GM23338 (cell line): ENCODE measurements at regions not wholly inside any gene's neighbourhood (a gene's known extent, or its start where the extent isn't known, plus 50 kb on each side); places are given as distances from the start of the nearest gene placed in this dataset.

Experiments used
- ATAC-seq: fragments of 200-7000 bp; cut with Tn5 transposase; 3 replicates; pipeline ENCODE4 v1.9.1; 2020
- DNase-seq: peaks from one replicate; pipeline ENCODE4 v3.0.0-alpha.2; 2015; ENCODE audit warnings: low spot score
- H2AFZ ChIP-seq: fragments of 200-600 bp; sonication (generic); 2 replicates; pipeline ENCODE4 v1.8.0; 2016; ENCODE audit warnings: antibody characterized with exemption, mild to moderate bottlenecking, moderate library complexity
- H3F3A ChIP-seq: fragments of 200-600 bp; sonication (generic); replicated peaks from 2 replicates; pipeline ENCODE4 v1.8.0; 2017; ENCODE audit warnings: antibody characterized with exemption, mixed run types, low read depth
- H3K27ac ChIP-seq: fragments of 200-600 bp; sonication (generic); 2 replicates; pipeline ENCODE4 v1.6.1; 2016; ENCODE audit warnings: low read depth
- H3K27me3 ChIP-seq: fragments of 200-600 bp; sonication (generic); 2 replicates; pipeline ENCODE4 v1.8.0; 2016; ENCODE audit warnings: mild to moderate bottlenecking, mixed run types, moderate library complexity; ENCODE audit not compliant: insufficient read depth
- H3K36me3 ChIP-seq: fragments of 200-600 bp; sonication (generic); 2 replicates; pipeline ENCODE4 v1.8.0; 2016; ENCODE audit warnings: mild to moderate bottlenecking; ENCODE audit not compliant: insufficient read depth
- H3K4me1 ChIP-seq: fragments of 200-600 bp; sonication (generic); 2 replicates; pipeline ENCODE4 v1.8.0; 2016; ENCODE audit warnings: mild to moderate bottlenecking, moderate library complexity; ENCODE audit not compliant: insufficient read depth
- H3K4me2 ChIP-seq: fragments of 200-600 bp; sonication (generic); 2 replicates; pipeline ENCODE4 v1.7.1; 2017; ENCODE audit warnings: mixed run types
- H3K4me3 ChIP-seq: fragments of 200-600 bp; sonication (generic); 2 replicates; pipeline ENCODE4 v1.6.1; 2016; ENCODE audit warnings: mixed run types
- H3K79me2 ChIP-seq: fragments of 200-600 bp; sonication (generic); replicated peaks from 2 replicates; pipeline ENCODE4 v1.8.0; 2017; ENCODE audit warnings: mild to moderate bottlenecking; ENCODE audit not compliant: insufficient read depth
- H3K9me2 ChIP-seq: fragments of 200-600 bp; sonication (generic); 2 replicates; pipeline ENCODE4 v1.8.0; 2017; ENCODE audit not compliant: insufficient read depth
- H4K20me1 ChIP-seq: fragments of 200-600 bp; sonication (generic); replicated peaks from 2 replicates; pipeline ENCODE4 v1.8.0; 2017; ENCODE audit warnings: mild to moderate bottlenecking; ENCODE audit not compliant: insufficient read depth
- H3K27ac Mint-ChIP-seq: 2 replicates; pipeline ENCODE4 v1.8.0; 2020; ENCODE audit warnings: inconsistent platforms, mild to moderate bottlenecking, moderate library complexity, mixed read lengths
- H3K27me3 Mint-ChIP-seq: 3 replicates; pipeline ENCODE4 v1.8.0; 2022; ENCODE audit warnings: low read depth, mild to moderate bottlenecking, moderate library complexity, mixed read lengths, inconsistent platforms; ENCODE audit not compliant: insufficient read depth, poor library complexity
- H3K36me3 Mint-ChIP-seq: 3 replicates; pipeline ENCODE4 v1.8.0; 2021; ENCODE audit warnings: low read depth, mild to moderate bottlenecking, inconsistent platforms, moderate library complexity, mixed read lengths
- H3K4me1 Mint-ChIP-seq: 3 replicates; pipeline ENCODE4 v1.8.0; 2020; ENCODE audit warnings: mild to moderate bottlenecking, inconsistent platforms, mixed read lengths
- H3K4me3 Mint-ChIP-seq: 3 replicates; pipeline ENCODE4 v1.8.0; 2021; ENCODE audit warnings: moderate library complexity, mild to moderate bottlenecking, inconsistent platforms, mixed read lengths
- H3K9me3 Mint-ChIP-seq: 3 replicates; pipeline ENCODE4 v1.8.0; 2020; ENCODE audit warnings: moderate library complexity, mild to moderate bottlenecking, inconsistent platforms, mixed read lengths
- CREB1 ChIP-seq: fragments of 250-450 bp; sonication (Bioruptor Pico); IDR thresholded peaks from 2 replicates; pipeline ENCODE4 v1.5.0; 2020; ENCODE audit warnings: low read depth, mild to moderate bottlenecking, moderate library complexity
- CTCF ChIP-seq, 2 experiments: fragments of 200-600 bp in 1 of 2; sonication (generic) in 1 of 2; conservative IDR thresholded peaks; 2 replicates each; pipeline versions ENCODE4 v1.5.1 to v1.6.1; 2016 to 2017; ENCODE audit warnings: antibody characterized with exemption in 2 of 2, low read depth in 2 of 2, mild to moderate bottlenecking in 2 of 2, moderate library complexity in 1 of 2
- EZH2 ChIP-seq: fragments of 200-600 bp; sonication (generic); IDR thresholded peaks from one replicate; pipeline ENCODE4 v1.8.0; 2017; ENCODE audit warnings: antibody characterized with exemption, mild to moderate bottlenecking, low read depth; ENCODE audit not compliant: unreplicated experiment
- EZH2phosphoT487 ChIP-seq: fragments of 200-600 bp; sonication (generic); IDR thresholded peaks from one replicate; pipeline ENCODE4 v1.8.1; 2018; ENCODE audit warnings: antibody characterized with exemption; ENCODE audit not compliant: unreplicated experiment
- JUNB ChIP-seq: IDR thresholded peaks from one replicate; pipeline ENCODE4 v1.6.1; 2016; ENCODE audit warnings: antibody characterized with exemption; ENCODE audit not compliant: unreplicated experiment
- STAT1 ChIP-seq: IDR thresholded peaks from one replicate; pipeline ENCODE4 v1.6.1; 2016; ENCODE audit warnings: antibody characterized with exemption; ENCODE audit not compliant: unreplicated experiment
- ZNF331 ChIP-seq: fragments of 250-450 bp; sonication (Bioruptor Pico); IDR thresholded peaks from 2 replicates; pipeline ENCODE4 v1.5.0; 2020; ENCODE audit warnings: low read depth, mild to moderate bottlenecking, moderate library complexity
- TF ChIP-seq, protein P1 (sequence below): fragments of 250-450 bp; sonication (Bioruptor Pico); IDR thresholded peaks from 2 replicates; pipeline ENCODE4 v1.5.0; 2020; ENCODE audit warnings: mild to moderate bottlenecking, moderate library complexity
- TF ChIP-seq, protein P2 (sequence below): IDR thresholded peaks from one replicate; pipeline ENCODE4 v1.6.1; 2018; ENCODE audit warnings: antibody characterized with exemption; ENCODE audit not compliant: unreplicated experiment

DNA sequence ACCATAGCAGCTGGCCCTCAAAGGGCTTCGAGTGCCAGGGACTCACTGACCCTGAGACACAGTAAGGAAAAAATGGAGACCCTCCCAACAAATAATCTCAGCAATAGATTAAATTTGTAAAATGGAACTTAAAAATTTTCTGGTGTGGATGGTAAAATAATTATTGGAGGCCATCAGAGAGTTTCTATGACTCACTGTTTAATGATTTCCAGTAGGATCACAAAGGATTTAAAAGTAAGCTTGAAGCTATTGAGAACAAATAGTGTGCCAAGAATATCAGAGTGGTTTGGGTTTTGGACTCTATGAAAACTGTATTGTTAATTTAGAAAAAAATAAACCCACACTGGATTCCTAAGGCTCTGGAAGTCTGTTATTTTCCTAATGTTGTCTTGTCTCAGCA lies 115.2 kb upstream of the AKIRIN2 start:
- DNase-seq (no peak), ATAC-seq (no peak)
- no peaks in the 10 kb centered on the region for H3K36me3 Mint-ChIP-seq
- TF ChIP-seq CTCF (conservative IDR thresholded peaks at IDR 0.05; ENCODE audit: low read depth in 2 of 2): no peak
- TF ChIP-seq, protein P1, sequence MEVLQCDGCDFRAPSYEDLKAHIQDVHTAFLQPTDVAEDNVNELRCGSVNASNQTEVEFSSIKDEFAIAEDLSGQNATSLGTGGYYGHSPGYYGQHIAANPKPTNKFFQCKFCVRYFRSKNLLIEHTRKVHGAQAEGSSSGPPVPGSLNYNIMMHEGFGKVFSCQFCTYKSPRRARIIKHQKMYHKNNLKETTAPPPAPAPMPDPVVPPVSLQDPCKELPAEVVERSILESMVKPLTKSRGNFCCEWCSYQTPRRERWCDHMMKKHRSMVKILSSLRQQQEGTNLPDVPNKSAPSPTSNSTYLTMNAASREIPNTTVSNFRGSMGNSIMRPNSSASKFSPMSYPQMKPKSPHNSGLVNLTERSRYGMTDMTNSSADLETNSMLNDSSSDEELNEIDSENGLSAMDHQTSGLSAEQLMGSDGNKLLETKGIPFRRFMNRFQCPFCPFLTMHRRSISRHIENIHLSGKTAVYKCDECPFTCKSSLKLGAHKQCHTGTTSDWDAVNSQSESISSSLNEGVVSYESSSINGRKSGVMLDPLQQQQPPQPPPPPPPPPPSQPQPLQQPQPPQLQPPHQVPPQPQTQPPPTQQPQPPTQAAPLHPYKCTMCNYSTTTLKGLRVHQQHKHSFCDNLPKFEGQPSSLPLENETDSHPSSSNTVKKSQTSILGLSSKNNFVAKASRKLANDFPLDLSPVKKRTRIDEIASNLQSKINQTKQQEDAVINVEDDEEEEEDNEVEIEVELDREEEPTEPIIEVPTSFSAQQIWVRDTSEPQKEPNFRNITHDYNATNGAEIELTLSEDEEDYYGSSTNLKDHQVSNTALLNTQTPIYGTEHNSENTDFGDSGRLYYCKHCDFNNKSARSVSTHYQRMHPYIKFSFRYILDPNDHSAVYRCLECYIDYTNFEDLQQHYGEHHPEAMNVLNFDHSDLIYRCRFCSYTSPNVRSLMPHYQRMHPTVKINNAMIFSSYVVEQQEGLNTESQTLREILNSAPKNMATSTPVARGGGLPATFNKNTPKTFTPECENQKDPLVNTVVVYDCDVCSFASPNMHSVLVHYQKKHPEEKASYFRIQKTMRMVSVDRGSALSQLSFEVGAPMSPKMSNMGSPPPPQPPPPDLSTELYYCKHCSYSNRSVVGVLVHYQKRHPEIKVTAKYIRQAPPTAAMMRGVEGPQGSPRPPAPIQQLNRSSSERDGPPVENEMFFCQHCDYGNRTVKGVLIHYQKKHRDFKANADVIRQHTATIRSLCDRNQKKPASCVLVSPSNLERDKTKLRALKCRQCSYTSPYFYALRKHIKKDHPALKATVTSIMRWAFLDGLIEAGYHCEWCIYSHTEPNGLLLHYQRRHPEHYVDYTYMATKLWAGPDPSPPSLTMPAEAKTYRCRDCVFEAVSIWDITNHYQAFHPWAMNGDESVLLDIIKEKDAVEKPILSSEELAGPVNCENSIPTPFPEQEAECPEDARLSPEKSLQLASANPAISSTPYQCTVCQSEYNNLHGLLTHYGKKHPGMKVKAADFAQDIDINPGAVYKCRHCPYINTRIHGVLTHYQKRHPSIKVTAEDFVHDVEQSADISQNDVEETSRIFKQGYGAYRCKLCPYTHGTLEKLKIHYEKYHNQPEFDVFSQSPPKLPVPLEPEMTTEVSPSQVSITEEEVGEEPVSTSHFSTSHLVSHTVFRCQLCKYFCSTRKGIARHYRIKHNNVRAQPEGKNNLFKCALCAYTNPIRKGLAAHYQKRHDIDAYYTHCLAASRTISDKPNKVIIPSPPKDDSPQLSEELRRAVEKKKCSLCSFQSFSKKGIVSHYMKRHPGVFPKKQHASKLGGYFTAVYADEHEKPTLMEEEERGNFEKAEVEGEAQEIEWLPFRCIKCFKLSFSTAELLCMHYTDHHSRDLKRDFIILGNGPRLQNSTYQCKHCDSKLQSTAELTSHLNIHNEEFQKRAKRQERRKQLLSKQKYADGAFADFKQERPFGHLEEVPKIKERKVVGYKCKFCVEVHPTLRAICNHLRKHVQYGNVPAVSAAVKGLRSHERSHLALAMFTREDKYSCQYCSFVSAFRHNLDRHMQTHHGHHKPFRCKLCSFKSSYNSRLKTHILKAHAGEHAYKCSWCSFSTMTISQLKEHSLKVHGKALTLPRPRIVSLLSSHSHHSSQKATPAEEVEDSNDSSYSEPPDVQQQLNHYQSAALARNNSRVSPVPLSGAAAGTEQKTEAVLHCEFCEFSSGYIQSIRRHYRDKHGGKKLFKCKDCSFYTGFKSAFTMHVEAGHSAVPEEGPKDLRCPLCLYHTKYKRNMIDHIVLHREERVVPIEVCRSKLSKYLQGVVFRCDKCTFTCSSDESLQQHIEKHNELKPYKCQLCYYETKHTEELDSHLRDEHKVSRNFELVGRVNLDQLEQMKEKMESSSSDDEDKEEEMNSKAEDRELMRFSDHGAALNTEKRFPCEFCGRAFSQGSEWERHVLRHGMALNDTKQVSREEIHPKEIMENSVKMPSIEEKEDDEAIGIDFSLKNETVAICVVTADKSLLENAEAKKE (CRISPR knock-in tag): no peak
- TF ChIP-seq STAT1: no peak
- TF ChIP-seq JUNB: no peak
- TF ChIP-seq, protein P2, sequence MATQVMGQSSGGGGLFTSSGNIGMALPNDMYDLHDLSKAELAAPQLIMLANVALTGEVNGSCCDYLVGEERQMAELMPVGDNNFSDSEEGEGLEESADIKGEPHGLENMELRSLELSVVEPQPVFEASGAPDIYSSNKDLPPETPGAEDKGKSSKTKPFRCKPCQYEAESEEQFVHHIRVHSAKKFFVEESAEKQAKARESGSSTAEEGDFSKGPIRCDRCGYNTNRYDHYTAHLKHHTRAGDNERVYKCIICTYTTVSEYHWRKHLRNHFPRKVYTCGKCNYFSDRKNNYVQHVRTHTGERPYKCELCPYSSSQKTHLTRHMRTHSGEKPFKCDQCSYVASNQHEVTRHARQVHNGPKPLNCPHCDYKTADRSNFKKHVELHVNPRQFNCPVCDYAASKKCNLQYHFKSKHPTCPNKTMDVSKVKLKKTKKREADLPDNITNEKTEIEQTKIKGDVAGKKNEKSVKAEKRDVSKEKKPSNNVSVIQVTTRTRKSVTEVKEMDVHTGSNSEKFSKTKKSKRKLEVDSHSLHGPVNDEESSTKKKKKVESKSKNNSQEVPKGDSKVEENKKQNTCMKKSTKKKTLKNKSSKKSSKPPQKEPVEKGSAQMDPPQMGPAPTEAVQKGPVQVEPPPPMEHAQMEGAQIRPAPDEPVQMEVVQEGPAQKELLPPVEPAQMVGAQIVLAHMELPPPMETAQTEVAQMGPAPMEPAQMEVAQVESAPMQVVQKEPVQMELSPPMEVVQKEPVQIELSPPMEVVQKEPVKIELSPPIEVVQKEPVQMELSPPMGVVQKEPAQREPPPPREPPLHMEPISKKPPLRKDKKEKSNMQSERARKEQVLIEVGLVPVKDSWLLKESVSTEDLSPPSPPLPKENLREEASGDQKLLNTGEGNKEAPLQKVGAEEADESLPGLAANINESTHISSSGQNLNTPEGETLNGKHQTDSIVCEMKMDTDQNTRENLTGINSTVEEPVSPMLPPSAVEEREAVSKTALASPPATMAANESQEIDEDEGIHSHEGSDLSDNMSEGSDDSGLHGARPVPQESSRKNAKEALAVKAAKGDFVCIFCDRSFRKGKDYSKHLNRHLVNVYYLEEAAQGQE: no peak
- TF ChIP-seq ZNF331 (CRISPR knock-in tag): no peak
- no peak for TF ChIP-seq EZH2phosphoT487
- no peak for TF ChIP-seq CREB1 (CRISPR knock-in tag)
- TF ChIP-seq EZH2: no peak
- H3K27me3 Mint-ChIP-seq: no peaks in the 10 kb centered on the region
- Histone ChIP-seq H3K79me2 (no peaks in the 10 kb centered on the region), H3K4me2 (no peak overlapping the region), H3K4me3 (no peak overlapping the region), H3K36me3 (no peaks in the 10 kb centered on the region), H3K27ac (no peak overlapping the region), H3K9me2 (no peaks in the 10 kb centered on the region), H3F3A (no peaks in the 10 kb centered on the region), H4K20me1 (no peaks in the 10 kb centered on the region), H3K27me3 (no peaks in the 10 kb centered on the region), H2AFZ (no peak overlapping the region), H3K4me1 (no peaks in the 10 kb centered on the region)
- H3K9me3 Mint-ChIP-seq: no peaks in the 10 kb centered on the region
- H3K4me1 Mint-ChIP-seq: no peaks in the 10 kb centered on the region
- no peak overlapping the region for H3K4me3 Mint-ChIP-seq
- H3K27ac Mint-ChIP-seq: no peak overlapping the region
